GM19238 (cell line): ENCODE measurements at regions not wholly inside any gene's neighbourhood (a gene's known extent, or its start where the extent isn't known, plus 50 kb on each side); places are given as distances from the start of the nearest gene placed in this dataset.

ENCODE experiments used
- DNase-seq: peaks from one replicate; pipeline ENCODE4 v3.0.0; 2011; ENCODE audit warnings: low spot score; ENCODE audit not compliant: insufficient read length

- no peak for DNase-seq
Observed at GRCh38 chr1:38235705-38236104, 189.1 kb upstream of the POU3F1 start.

GRCh38 chr1:38231941-38232340 is 185.3 kb upstream of the POU3F1 start:
- no peak for DNase-seq

- no peak for DNase-seq
Observed at GRCh38 chr1:38228718-38229117, 182.1 kb upstream of the POU3F1 start.

GRCh38 chr1:38225745-38226144 is 179.2 kb upstream of the POU3F1 start:
- no peak for DNase-seq

- DNase-seq = no peak
Observed at GRCh38 chr1:38223391-38223790, 176.8 kb upstream of the POU3F1 start.

GRCh38 chr1:38222891-38223290 is 176.3 kb upstream of the POU3F1 start:
- DNase-seq = no peak

GRCh38 chr1:38221006-38221649 is 174.5 kb upstream of the POU3F1 start:
- DNase-seq = no peak

- no peak for DNase-seq
Observed at GRCh38 chr1:38217316-38217715, 170.7 kb upstream of the POU3F1 start.

GRCh38 chr1:38213646-38214434 is 167.2 kb upstream of the POU3F1 start:
- DNase-seq = peak; percentile 25

- DNase-seq = no peak
Observed at GRCh38 chr1:38210895-38211177, 164.2 kb upstream of the POU3F1 start.

- DNase-seq = no peak
Observed at GRCh38 chr1:38210021-38210894, 163.7 kb upstream of the POU3F1 start.

GRCh38 chr1:38208716-38209632 is 162.4 kb upstream of the POU3F1 start:
- DNase-seq = no peak

- DNase-seq = no peak
Observed at GRCh38 chr1:38207906-38208305, 161.3 kb upstream of the POU3F1 start.

GRCh38 chr1:38207275-38207674 is 160.7 kb upstream of the POU3F1 start:
- no peak for DNase-seq

GRCh38 chr1:38204698-38205097 is 158.1 kb upstream of the POU3F1 start:
- DNase-seq = no peak

GRCh38 chr1:38203441-38203840 is 156.8 kb upstream of the POU3F1 start:
- no peak for DNase-seq

- no peak for DNase-seq
Observed at GRCh38 chr1:38201431-38201830, 154.8 kb upstream of the POU3F1 start.

- DNase-seq = no peak
Observed at GRCh38 chr1:38198621-38199020, 152.0 kb upstream of the POU3F1 start.

GRCh38 chr1:38198099-38198498 is 151.5 kb upstream of the POU3F1 start:
- no peak for DNase-seq

- DNase-seq = no peak
Observed at GRCh38 chr1:38197312-38198061, 150.9 kb upstream of the POU3F1 start.
